HCT116 (cell line): ENCODE measurements at regions not wholly inside any gene's neighbourhood (a gene's known extent, or its start where the extent isn't known, plus 50 kb on each side); places are given as distances from the start of the nearest gene placed in this dataset.

Experiments used
- ATAC-seq: fragments of 200-7000 bp; cut with Tn5 transposase; 2 replicates; pipeline ENCODE4 v1.9.1; 2020; ENCODE audit warnings: mild to moderate bottlenecking, moderate library complexity
- BruUV-seq: library from RNA; stranded (reverse); fragments of 400-500 nt; replicated peaks from 2 replicates; lab custom pipeline; 2021; lab: Mats Ljungman, UMichigan
- CTCF ChIA-PET: fragments of 300-600 bp; sonication (Branson Sonifier 250); formaldehyde crosslinking; loops from one replicate; lab custom pipeline; 2021; ENCODE audit warnings: antibody characterized with exemption; lab: Charles Lee
- POLR2A ChIA-PET: fragments of 300-600, 350-600 bp; sonication (Branson Sonifier 250); formaldehyde crosslinking; loops from one replicate; lab custom pipeline; 2021; ENCODE audit warnings: antibody characterized with exemption; lab: Charles Lee
- RAD21 ChIA-PET, 2 experiments: fragments of 300-600 bp; sonication (Branson Sonifier 250); formaldehyde crosslinking; loops; one replicate each; lab custom pipeline; 2023; ENCODE audit warnings: low total read pairs in 2 of 2; ENCODE audit not compliant: uncharacterized antibody in 2 of 2, unreplicated experiment in 2 of 2, low non-redundant PET in 1 of 2; lab: Charles Lee
- DNase-seq: peaks from one replicate; pipeline ENCODE4 v3.0.0-alpha.2; 2010; ENCODE audit warnings: low read depth, low spot score
- H2AFZ ChIP-seq: fragments of 200-600 bp; shearing (Covaris generic), sonication (generic); 2 replicates; pipeline ENCODE4 v1.6.1; 2017; ENCODE audit warnings: low read depth, mixed run types, mixed read lengths, antibody characterized with exemption, low read length; ENCODE audit not compliant: poor library complexity, severe bottlenecking
- H3K27ac ChIP-seq: 2 replicates; pipeline ENCODE4 v1.5.1; 2012; ENCODE audit warnings: low read depth, low read length
- H3K27me3 ChIP-seq: fragments of 200-600 bp; sonication (generic); 2 replicates; pipeline ENCODE4 v1.6.1; 2016; ENCODE audit warnings: mixed run types, low read length, mixed read lengths; ENCODE audit not compliant: insufficient read depth
- H3K36me3 ChIP-seq, 2 experiments: fragments of 200-500 bp in 1 of 2; fragments of 200-600 bp in 1 of 2; sonication (Bioruptor generic) in 1 of 2; sonication (generic) in 1 of 2; 2 replicates each; pipeline versions ENCODE4 v1.5.1 to v1.6.1; 2014 to 2016; ENCODE audit warnings: low read length in 2 of 2, inconsistent platforms in 1 of 2, mixed read lengths in 1 of 2, mixed run types in 1 of 2; ENCODE audit not compliant: insufficient read depth in 2 of 2, control insufficient read depth in 1 of 2
- H3K4me1 ChIP-seq, 2 experiments: fragments of 200-600 bp in 1 of 2; sonication (generic) in 1 of 2; 2 replicates each; pipeline versions ENCODE4 v1.5.1 to v1.6.1; 2012 to 2017; ENCODE audit warnings: low read length in 2 of 2, inconsistent platforms in 1 of 2, mild to moderate bottlenecking in 1 of 2, mixed read lengths in 1 of 2, mixed run types in 1 of 2, moderate library complexity in 1 of 2; ENCODE audit not compliant: insufficient read depth in 2 of 2, control insufficient read depth in 1 of 2
- H3K4me2 ChIP-seq: fragments of 200-600 bp; sonication (generic); 2 replicates; pipeline ENCODE4 v1.6.1; 2017; ENCODE audit warnings: mixed run types, low read length, mixed read lengths
- H3K4me3 ChIP-seq, 2 experiments: fragments of 200-600 bp in 1 of 2; sonication (generic) in 1 of 2; replicated peaks in 1 of 2; 2 replicates each; pipeline ENCODE4 v1.5.1; 2011 to 2016; ENCODE audit warnings: low read length in 2 of 2, control low read depth in 1 of 2, low read depth in 1 of 2, mild to moderate bottlenecking in 1 of 2, mixed read lengths in 1 of 2, mixed run types in 1 of 2
- H3K79me2 ChIP-seq: fragments of 200-600 bp; sonication (generic); 2 replicates; pipeline ENCODE4 v1.6.1; 2017; ENCODE audit warnings: mild to moderate bottlenecking, mixed run types, low read length, moderate library complexity, mixed read lengths; ENCODE audit not compliant: insufficient read depth
- H3K9ac ChIP-seq: fragments of 200-600 bp; sonication (generic); 2 replicates; pipeline ENCODE4 v1.6.1; 2016; ENCODE audit warnings: low read length, mixed read lengths
- H3K9me2 ChIP-seq: fragments of 200-600 bp; sonication (generic), shearing (Covaris generic); 2 replicates; pipeline ENCODE4 v1.6.1; 2017; ENCODE audit warnings: mixed run types, mild to moderate bottlenecking, moderate library complexity; ENCODE audit not compliant: insufficient read depth
- H3K9me3 ChIP-seq, 2 experiments: fragments of 200-500 bp in 1 of 2; fragments of 200-600 bp in 1 of 2; sonication (Bioruptor generic) in 1 of 2; sonication (generic) in 1 of 2; 2 replicates each; pipeline ENCODE4 v1.6.1; 2014 to 2017; ENCODE audit warnings: low read length in 2 of 2, mixed read lengths in 2 of 2, inconsistent platforms in 1 of 2, low read depth in 1 of 2, mild to moderate bottlenecking in 1 of 2, mixed run types in 1 of 2, moderate library complexity in 1 of 2; ENCODE audit not compliant: control insufficient read depth in 1 of 2, insufficient read depth in 1 of 2
- H4K20me1 ChIP-seq: fragments of 200-600 bp; sonication (generic), shearing (Covaris generic); 2 replicates; pipeline ENCODE4 v1.6.1; 2017; ENCODE audit warnings: mixed run types, mild to moderate bottlenecking, moderate library complexity; ENCODE audit not compliant: insufficient read depth
- CBX3 ChIP-seq: IDR thresholded peaks from 2 replicates; pipeline ENCODE4 v1.6.1; 2012; ENCODE audit warnings: low read depth
- POLR2A ChIP-seq: IDR thresholded peaks from 2 replicates; pipeline ENCODE4 v1.7.0; 2011; ENCODE audit warnings: borderline replicate concordance; ENCODE audit not compliant: insufficient read depth, insufficient read length; ENCODE audit errors: extremely low read depth
- SP1 ChIP-seq: IDR thresholded peaks from 2 replicates; pipeline ENCODE4 v1.6.1; 2012; ENCODE audit warnings: low read depth
- ZBTB33 ChIP-seq: IDR thresholded peaks from 2 replicates; pipeline ENCODE4 v1.6.1; 2011; ENCODE audit warnings: mild to moderate bottlenecking, low read length, moderate library complexity; ENCODE audit not compliant: insufficient replicate concordance; ENCODE audit errors: extremely low read depth
- intact Hi-C: fragments of 100-400 bp; cut with micrococcal nuclease; formaldehyde crosslinking; loops from 2 replicates; pipeline ENCODE4 v1.10.0; 2022
- TF ChIP-seq, protein P1 (sequence below), 3 experiments: fragments of 200-600 bp in 1 of 3; sonication (generic) in 1 of 3; IDR thresholded peaks in 2 of 3; conservative IDR thresholded peaks in 1 of 3; 2 replicates each; pipeline ENCODE4 v1.5.1; 2012 to 2017; ENCODE audit warnings: low read depth in 2 of 3, low read length in 2 of 3, antibody characterized with exemption in 1 of 3, borderline replicate concordance in 1 of 3, control low read depth in 1 of 3, mild to moderate bottlenecking in 1 of 3, mixed read lengths in 1 of 3, mixed run types in 1 of 3, moderate library complexity in 1 of 3; ENCODE audit not compliant: insufficient read depth in 1 of 3
- TF ChIP-seq, protein P2 (sequence below): IDR thresholded peaks from 2 replicates; pipeline ENCODE4 v1.6.1; 2012; ENCODE audit warnings: low read depth

DNA sequence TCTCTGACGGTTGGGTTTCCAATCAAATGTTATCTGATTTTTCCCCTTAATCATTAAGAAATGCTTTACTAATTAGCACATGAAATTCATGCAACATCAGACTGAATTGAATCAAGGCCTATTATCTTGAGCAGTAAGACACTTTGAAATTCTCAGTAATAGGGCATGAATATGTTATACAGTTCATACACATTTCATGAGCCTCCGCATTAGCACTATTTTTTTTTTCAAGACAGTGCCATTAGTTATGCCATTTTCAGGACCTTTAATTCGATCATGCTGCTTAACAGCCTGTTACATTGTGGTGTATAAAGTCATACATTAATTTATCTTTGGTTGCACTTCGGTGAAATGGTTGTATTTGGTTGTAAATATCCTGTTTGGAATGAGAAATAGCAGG, 862.6 kb upstream of the GOT2 start:
- no TSS peak for BruUV-seq
- ChIA-PET CTCF (no interaction called here), RAD21 (no interaction called here), POLR2A (no interaction called here)
- Histone ChIP-seq H3K4me1 (no peaks in the 10 kb centered on the region), H3K9ac (no peak overlapping the region), H3K27me3 (no peaks in the 10 kb centered on the region), H4K20me1 (no peaks in the 10 kb centered on the region), H2AFZ (no peak overlapping the region), H3K4me3 (no peak overlapping the region), H3K27ac (no peak overlapping the region), H3K4me2 (no peak overlapping the region), H3K9me2 (no peaks in the 10 kb centered on the region), H3K79me2 (no peaks in the 10 kb centered on the region), H3K9me3 (peaks cover 9 to 17% of the 10 kb centered on the region in 2 experiments; a peak in 2 of 4 replicates)
- ATAC-seq (no peak), DNase-seq (no peak)
- intact Hi-C loops, result no loop called here
- TF ChIP-seq POLR2A (no peak), ZBTB33 (no peak), SP1 (no peak), CBX3 (no peak)
- TF ChIP-seq, protein P1, sequence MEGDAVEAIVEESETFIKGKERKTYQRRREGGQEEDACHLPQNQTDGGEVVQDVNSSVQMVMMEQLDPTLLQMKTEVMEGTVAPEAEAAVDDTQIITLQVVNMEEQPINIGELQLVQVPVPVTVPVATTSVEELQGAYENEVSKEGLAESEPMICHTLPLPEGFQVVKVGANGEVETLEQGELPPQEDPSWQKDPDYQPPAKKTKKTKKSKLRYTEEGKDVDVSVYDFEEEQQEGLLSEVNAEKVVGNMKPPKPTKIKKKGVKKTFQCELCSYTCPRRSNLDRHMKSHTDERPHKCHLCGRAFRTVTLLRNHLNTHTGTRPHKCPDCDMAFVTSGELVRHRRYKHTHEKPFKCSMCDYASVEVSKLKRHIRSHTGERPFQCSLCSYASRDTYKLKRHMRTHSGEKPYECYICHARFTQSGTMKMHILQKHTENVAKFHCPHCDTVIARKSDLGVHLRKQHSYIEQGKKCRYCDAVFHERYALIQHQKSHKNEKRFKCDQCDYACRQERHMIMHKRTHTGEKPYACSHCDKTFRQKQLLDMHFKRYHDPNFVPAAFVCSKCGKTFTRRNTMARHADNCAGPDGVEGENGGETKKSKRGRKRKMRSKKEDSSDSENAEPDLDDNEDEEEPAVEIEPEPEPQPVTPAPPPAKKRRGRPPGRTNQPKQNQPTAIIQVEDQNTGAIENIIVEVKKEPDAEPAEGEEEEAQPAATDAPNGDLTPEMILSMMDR (IDR thresholded peaks at IDR 0.05 in 2 of 3, conservative IDR thresholded peaks at IDR 0.05 in 1 of 3; ENCODE audit: borderline replicate concordance in 1 of 3, insufficient read depth in 1 of 3, low read depth in 2 of 3, low read length in 2 of 3), result no peak
- TF ChIP-seq, protein P2, sequence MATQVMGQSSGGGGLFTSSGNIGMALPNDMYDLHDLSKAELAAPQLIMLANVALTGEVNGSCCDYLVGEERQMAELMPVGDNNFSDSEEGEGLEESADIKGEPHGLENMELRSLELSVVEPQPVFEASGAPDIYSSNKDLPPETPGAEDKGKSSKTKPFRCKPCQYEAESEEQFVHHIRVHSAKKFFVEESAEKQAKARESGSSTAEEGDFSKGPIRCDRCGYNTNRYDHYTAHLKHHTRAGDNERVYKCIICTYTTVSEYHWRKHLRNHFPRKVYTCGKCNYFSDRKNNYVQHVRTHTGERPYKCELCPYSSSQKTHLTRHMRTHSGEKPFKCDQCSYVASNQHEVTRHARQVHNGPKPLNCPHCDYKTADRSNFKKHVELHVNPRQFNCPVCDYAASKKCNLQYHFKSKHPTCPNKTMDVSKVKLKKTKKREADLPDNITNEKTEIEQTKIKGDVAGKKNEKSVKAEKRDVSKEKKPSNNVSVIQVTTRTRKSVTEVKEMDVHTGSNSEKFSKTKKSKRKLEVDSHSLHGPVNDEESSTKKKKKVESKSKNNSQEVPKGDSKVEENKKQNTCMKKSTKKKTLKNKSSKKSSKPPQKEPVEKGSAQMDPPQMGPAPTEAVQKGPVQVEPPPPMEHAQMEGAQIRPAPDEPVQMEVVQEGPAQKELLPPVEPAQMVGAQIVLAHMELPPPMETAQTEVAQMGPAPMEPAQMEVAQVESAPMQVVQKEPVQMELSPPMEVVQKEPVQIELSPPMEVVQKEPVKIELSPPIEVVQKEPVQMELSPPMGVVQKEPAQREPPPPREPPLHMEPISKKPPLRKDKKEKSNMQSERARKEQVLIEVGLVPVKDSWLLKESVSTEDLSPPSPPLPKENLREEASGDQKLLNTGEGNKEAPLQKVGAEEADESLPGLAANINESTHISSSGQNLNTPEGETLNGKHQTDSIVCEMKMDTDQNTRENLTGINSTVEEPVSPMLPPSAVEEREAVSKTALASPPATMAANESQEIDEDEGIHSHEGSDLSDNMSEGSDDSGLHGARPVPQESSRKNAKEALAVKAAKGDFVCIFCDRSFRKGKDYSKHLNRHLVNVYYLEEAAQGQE, result no peak
- TF ChIP-seq, all 23 proteins: peak for 0
- no peaks in the 10 kb centered on the region for H3K36me3 ChIP-seq
